GM12878 (cell line): ENCODE measurements at regions not wholly inside any gene's neighbourhood (a gene's known extent, or its start where the extent isn't known, plus 50 kb on each side); places are given as distances from the start of the nearest gene placed in this dataset.

ENCODE experiments used
- ATAC-seq: fragments of 200-7000 bp; cut with Tn5 transposase; 3 replicates; pipeline ENCODE4 v1.9.1; 2020; ENCODE audit warnings: mild to moderate bottlenecking, moderate library complexity
- BruUV-seq: library from RNA; stranded (reverse); fragments of 400-500 nt; replicated peaks from 2 replicates; lab custom pipeline; 2021; lab: Mats Ljungman, UMichigan
- CTCF ChIA-PET: fragments of 300-600 bp; sonication (Branson Sonifier 250); formaldehyde crosslinking; extraction: SDS; loops from one replicate; lab custom pipeline; 2021; ENCODE audit warnings: inconsistent platforms; lab: Yijun Ruan, JAX
- POLR2A ChIA-PET: fragments of 350-600 bp; formaldehyde crosslinking; extraction: SDS; loops from one replicate; lab custom pipeline; 2021; ENCODE audit warnings: inconsistent platforms; lab: Charles Lee
- RAD21 ChIA-PET: fragments of 300-600 bp; sonication (Branson Sonifier 250); formaldehyde crosslinking; loops from one replicate; lab custom pipeline; 2023; ENCODE audit warnings: antibody characterized with exemption; ENCODE audit not compliant: unreplicated experiment; lab: Charles Lee
- SMC1A ChIA-PET: fragments of 300-600 bp; sonication (Branson Sonifier 250); formaldehyde crosslinking; loops from one replicate; lab custom pipeline; 2023; ENCODE audit not compliant: unreplicated experiment, uncharacterized antibody; lab: Charles Lee
- DNase-seq: peaks from one replicate; pipeline ENCODE4 v3.0.0-alpha.2; 2011; ENCODE audit warnings: low read depth, low spot score
- FAIRE-seq: peaks from 3 replicates; lab custom pipeline; 2011; peaks lifted over from hg19 to GRCh38; lab: Jason Lieb, UNC
- H2AFZ ChIP-seq: 2 replicates; pipeline ENCODE4 v1.6.0; 2011; ENCODE audit warnings: low read depth, low read length, control low read depth; ENCODE audit not compliant: control insufficient read depth
- H3K27ac ChIP-seq: 2 replicates; pipeline ENCODE4 v1.5.1; 2011; ENCODE audit warnings: control low read depth; ENCODE audit not compliant: control insufficient read depth, insufficient read depth
- H3K27me3 ChIP-seq, 2 experiments: replicated peaks in 1 of 2; 2 replicates each; pipeline versions ENCODE4 v1.6.0 to v1.6.1; 2011; ENCODE audit warnings: low read length in 1 of 2; ENCODE audit not compliant: control insufficient read depth in 2 of 2, insufficient read depth in 2 of 2
- H3K36me3 ChIP-seq, 2 experiments: 2 replicates each; pipeline ENCODE4 v1.5.1; 2011; ENCODE audit warnings: low read length in 1 of 2; ENCODE audit not compliant: control insufficient read depth in 2 of 2, insufficient read depth in 2 of 2
- H3K4me1 ChIP-seq: 2 replicates; pipeline ENCODE4 v1.6.1; 2011; ENCODE audit warnings: mild to moderate bottlenecking, low read length, moderate library complexity, mixed read lengths; ENCODE audit not compliant: control insufficient read depth, insufficient read depth
- H3K4me2 ChIP-seq: 2 replicates; pipeline ENCODE4 v1.6.0; 2011; ENCODE audit warnings: control low read depth; ENCODE audit not compliant: control insufficient read depth, insufficient read depth
- H3K4me3 ChIP-seq: fragments of 200-600 bp; sonication (generic); 2 replicates; pipeline ENCODE4 v1.5.1; 2016
- H3K79me2 ChIP-seq: 2 replicates; pipeline ENCODE4 v1.6.0; 2011; ENCODE audit warnings: low read length; ENCODE audit not compliant: control insufficient read depth, insufficient read depth
- H3K9ac ChIP-seq: 2 replicates; pipeline ENCODE4 v1.8.0; 2011; ENCODE audit warnings: low read length, control low read depth, mixed read lengths; ENCODE audit not compliant: control insufficient read depth, insufficient read depth
- H3K9me3 ChIP-seq: replicated peaks from 3 replicates; pipeline ENCODE4 v1.5.1; 2011; ENCODE audit warnings: mild to moderate bottlenecking, low read length; ENCODE audit not compliant: control insufficient read depth, insufficient read depth
- H4K20me1 ChIP-seq: 2 replicates; pipeline ENCODE4 v1.6.0; 2011; ENCODE audit not compliant: control insufficient read depth, insufficient read depth
- GATAD2B ChIP-seq: fragments of 450-650 bp; conservative IDR thresholded peaks from 2 replicates; pipeline ENCODE4 v1.6.1; 2017; ENCODE audit warnings: low read depth, mild to moderate bottlenecking, moderate library complexity
- MYC ChIP-seq: IDR thresholded peaks from 2 replicates; pipeline ENCODE4 v1.6.1; 2011; ENCODE audit warnings: mild to moderate bottlenecking, low read length, moderate library complexity, inconsistent platforms; ENCODE audit not compliant: insufficient read depth, insufficient replicate concordance, insufficient read length, severe bottlenecking
- NBN ChIP-seq: fragments of 450-650 bp; IDR thresholded peaks from 2 replicates; pipeline ENCODE4 v1.6.1; 2016
- POU2F2 ChIP-seq: IDR thresholded peaks from 3 replicates; pipeline ENCODE4 v1.6.1; 2011; ENCODE audit warnings: low read depth, mild to moderate bottlenecking, low read length, borderline replicate concordance
- RBBP5 ChIP-seq: fragments of 200-600 bp; sonication (generic); conservative IDR thresholded peaks from 2 replicates; pipeline ENCODE4 v1.6.1; 2016
- TARDBP ChIP-seq: IDR thresholded peaks from 2 replicates; pipeline ENCODE4 v1.6.1; 2016; ENCODE audit warnings: borderline replicate concordance
- WGBS: methylation state at CpG from one replicate; pipeline ENCODE4 v1.1.6; 2016; ENCODE audit warnings: low lambda C conversion rate; ENCODE audit not compliant: insufficient replicate concordance, insufficient coverage; ENCODE audit errors: missing lambda C conversion rate; 5-methylcytosine and 5-hydroxymethylcytosine counted together
- in situ Hi-C: fragments of 300-500 bp; cut with MboI; formaldehyde crosslinking; loops from 9 replicates; pipeline ENCODE4 v1.14.3; 2018; ENCODE audit warnings: mixed read lengths
- intact Hi-C: fragments of 100-400 bp; cut with micrococcal nuclease; formaldehyde crosslinking; loops from one replicate; pipeline ENCODE4 v1.14.2; 2022; ENCODE audit not compliant: unreplicated experiment
- TF ChIP-seq, protein P1 (sequence below): fragments of 450-650 bp; IDR thresholded peaks from 2 replicates; pipeline ENCODE4 v1.6.1; 2017; ENCODE audit warnings: mild to moderate bottlenecking
- TF ChIP-seq, protein P2 (sequence below): fragments of 450-650 bp; IDR thresholded peaks from 2 replicates; pipeline ENCODE4 v1.6.1; 2016; ENCODE audit warnings: mild to moderate bottlenecking, moderate library complexity, borderline replicate concordance
- TF ChIP-seq, protein P3 (sequence below): IDR thresholded peaks from 2 replicates; pipeline ENCODE4 v1.6.1; 2012; ENCODE audit warnings: low read depth, low read length, improper control_type of control experiment

DNA sequence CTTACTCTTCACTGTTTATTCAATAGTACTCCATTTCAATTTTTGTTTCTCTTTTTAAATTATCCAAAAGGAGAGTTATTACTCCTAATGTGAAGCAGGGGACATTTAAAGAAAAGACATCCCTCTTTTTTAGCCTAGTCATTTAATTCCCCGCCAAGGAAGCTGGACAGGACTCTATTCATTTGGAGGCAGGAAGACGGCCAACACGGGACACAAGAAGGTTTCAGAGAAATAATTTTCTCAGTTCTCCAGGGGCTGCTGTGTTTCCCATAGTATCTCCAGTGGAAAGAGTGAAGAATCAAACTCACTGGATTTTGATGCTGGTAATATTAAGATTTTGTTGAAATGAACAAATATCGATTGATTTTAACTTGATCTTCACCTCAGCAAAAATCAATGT lies 833.7 kb downstream of the ROBO2 start (continued):
- no peak for TF ChIP-seq MYC
- TF ChIP-seq, protein P1, sequence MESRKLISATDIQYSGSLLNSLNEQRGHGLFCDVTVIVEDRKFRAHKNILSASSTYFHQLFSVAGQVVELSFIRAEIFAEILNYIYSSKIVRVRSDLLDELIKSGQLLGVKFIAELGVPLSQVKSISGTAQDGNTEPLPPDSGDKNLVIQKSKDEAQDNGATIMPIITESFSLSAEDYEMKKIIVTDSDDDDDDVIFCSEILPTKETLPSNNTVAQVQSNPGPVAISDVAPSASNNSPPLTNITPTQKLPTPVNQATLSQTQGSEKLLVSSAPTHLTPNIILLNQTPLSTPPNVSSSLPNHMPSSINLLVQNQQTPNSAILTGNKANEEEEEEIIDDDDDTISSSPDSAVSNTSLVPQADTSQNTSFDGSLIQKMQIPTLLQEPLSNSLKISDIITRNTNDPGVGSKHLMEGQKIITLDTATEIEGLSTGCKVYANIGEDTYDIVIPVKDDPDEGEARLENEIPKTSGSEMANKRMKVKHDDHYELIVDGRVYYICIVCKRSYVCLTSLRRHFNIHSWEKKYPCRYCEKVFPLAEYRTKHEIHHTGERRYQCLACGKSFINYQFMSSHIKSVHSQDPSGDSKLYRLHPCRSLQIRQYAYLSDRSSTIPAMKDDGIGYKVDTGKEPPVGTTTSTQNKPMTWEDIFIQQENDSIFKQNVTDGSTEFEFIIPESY = no peak
- TF ChIP-seq GATAD2B = no peak
- no peak for TF ChIP-seq RBBP5
- TF ChIP-seq, protein P2, sequence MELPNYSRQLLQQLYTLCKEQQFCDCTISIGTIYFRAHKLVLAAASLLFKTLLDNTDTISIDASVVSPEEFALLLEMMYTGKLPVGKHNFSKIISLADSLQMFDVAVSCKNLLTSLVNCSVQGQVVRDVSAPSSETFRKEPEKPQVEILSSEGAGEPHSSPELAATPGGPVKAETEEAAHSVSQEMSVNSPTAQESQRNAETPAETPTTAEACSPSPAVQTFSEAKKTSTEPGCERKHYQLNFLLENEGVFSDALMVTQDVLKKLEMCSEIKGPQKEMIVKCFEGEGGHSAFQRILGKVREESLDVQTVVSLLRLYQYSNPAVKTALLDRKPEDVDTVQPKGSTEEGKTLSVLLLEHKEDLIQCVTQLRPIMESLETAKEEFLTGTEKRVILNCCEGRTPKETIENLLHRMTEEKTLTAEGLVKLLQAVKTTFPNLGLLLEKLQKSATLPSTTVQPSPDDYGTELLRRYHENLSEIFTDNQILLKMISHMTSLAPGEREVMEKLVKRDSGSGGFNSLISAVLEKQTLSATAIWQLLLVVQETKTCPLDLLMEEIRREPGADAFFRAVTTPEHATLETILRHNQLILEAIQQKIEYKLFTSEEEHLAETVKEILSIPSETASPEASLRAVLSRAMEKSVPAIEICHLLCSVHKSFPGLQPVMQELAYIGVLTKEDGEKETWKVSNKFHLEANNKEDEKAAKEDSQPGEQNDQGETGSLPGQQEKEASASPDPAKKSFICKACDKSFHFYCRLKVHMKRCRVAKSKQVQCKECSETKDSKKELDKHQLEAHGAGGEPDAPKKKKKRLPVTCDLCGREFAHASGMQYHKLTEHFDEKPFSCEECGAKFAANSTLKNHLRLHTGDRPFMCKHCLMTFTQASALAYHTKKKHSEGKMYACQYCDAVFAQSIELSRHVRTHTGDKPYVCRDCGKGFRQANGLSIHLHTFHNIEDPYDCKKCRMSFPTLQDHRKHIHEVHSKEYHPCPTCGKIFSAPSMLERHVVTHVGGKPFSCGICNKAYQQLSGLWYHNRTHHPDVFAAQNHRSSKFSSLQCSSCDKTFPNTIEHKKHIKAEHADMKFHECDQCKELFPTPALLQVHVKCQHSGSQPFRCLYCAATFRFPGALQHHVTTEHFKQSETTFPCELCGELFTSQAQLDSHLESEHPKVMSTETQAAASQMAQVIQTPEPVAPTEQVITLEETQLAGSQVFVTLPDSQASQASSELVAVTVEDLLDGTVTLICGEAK = no peak
- no peak for TF ChIP-seq TARDBP
- no peak for TF ChIP-seq NBN
- no peak for TF ChIP-seq POU2F2
- TF ChIP-seq, all 136 proteins: peak for 0

DNA sequence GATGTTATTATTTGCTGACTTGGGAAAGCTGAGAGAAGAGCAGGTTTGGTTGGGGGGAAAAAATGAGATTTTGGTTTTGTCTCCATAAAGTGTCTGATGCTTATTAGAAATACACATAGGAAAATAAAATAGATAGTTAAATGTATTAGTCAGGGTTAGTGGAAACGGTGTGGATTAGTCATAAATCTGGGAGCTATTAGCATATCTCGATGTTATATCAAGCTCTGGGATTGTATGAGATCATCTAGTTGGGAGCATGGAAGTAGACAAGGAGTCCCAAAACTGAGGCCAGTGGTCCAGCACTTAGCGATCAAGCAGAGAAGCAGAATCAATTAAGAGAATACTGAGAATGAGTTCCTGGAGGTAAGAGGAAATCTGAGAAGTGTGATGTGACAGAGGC lies 845.5 kb downstream of the ROBO2 start:
- ATAC-seq (no peak), FAIRE-seq (no peak), DNase-seq (no peak)
- no peak overlapping the region for H2AFZ ChIP-seq
- no peaks in the 10 kb centered on the region for H4K20me1 ChIP-seq
- H3K9me3 ChIP-seq = no peaks in the 10 kb centered on the region
- SMC1A ChIA-PET = no interaction called here
- H3K79me2 ChIP-seq = no peaks in the 10 kb centered on the region
- no peak overlapping the region for H3K4me2 ChIP-seq
- no peaks in the 10 kb centered on the region for H3K27me3 ChIP-seq
- H3K27ac ChIP-seq = no peak overlapping the region
- RAD21 ChIA-PET = no interaction called here
- 32% methylated on average over 3 of the region's 3 CpGs for WGBS
- no peak overlapping the region for H3K9ac ChIP-seq
- no peaks in the 10 kb centered on the region for H3K4me1 ChIP-seq
- TF ChIP-seq, protein P3, sequence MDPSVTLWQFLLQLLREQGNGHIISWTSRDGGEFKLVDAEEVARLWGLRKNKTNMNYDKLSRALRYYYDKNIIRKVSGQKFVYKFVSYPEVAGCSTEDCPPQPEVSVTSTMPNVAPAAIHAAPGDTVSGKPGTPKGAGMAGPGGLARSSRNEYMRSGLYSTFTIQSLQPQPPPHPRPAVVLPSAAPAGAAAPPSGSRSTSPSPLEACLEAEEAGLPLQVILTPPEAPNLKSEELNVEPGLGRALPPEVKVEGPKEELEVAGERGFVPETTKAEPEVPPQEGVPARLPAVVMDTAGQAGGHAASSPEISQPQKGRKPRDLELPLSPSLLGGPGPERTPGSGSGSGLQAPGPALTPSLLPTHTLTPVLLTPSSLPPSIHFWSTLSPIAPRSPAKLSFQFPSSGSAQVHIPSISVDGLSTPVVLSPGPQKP = no peak
- H3K4me3 ChIP-seq = no peak overlapping the region
- no TSS peak for BruUV-seq
- no peaks in the 10 kb centered on the region for H3K36me3 ChIP-seq
- POLR2A ChIA-PET = no interaction called here
- CTCF ChIA-PET = no interaction called here
- intact Hi-C loops = no loop called here
- in situ Hi-C loops = no loop called here
